Type B pancreatic cell (in vitro differentiated cells): ENCODE measurements at regions not wholly inside any gene's neighbourhood (a gene's known extent, or its start where the extent isn't known, plus 50 kb on each side); places are given as distances from the start of the nearest gene placed in this dataset.

ENCODE experiments used
- DNase-seq: peaks from one replicate; pipeline ENCODE4 v3.0.0; 2021; ENCODE audit warnings: mixed read lengths; ENCODE audit not compliant: unreplicated experiment; ENCODE audit errors: extremely low spot score
- H3K27ac Mint-ChIP-seq: 2 replicates; pipeline ENCODE4 v1.8.0; 2021; ENCODE audit warnings: mild to moderate bottlenecking, mixed read lengths
- H3K27me3 Mint-ChIP-seq: 2 replicates; pipeline ENCODE4 v1.8.0; 2021; ENCODE audit warnings: mixed read lengths
- H3K36me3 Mint-ChIP-seq: 2 replicates; pipeline ENCODE4 v1.8.0; 2021; ENCODE audit warnings: mixed read lengths
- H3K4me1 Mint-ChIP-seq: one replicate; pipeline ENCODE4 v1.8.0; 2021; ENCODE audit warnings: mixed read lengths; ENCODE audit not compliant: unreplicated experiment
- H3K4me3 Mint-ChIP-seq: 2 replicates; pipeline ENCODE4 v1.8.0; 2021; ENCODE audit warnings: mild to moderate bottlenecking, mixed read lengths
- H3K9me3 Mint-ChIP-seq: 2 replicates; pipeline ENCODE4 v1.8.0; 2021; ENCODE audit warnings: mixed read lengths
- CTCF ChIP-seq: fragments of 200-600 bp; sonication (generic); conservative IDR thresholded peaks from 2 replicates; pipeline ENCODE4 v1.5.0; 2021; ENCODE audit warnings: antibody characterized with exemption, mild to moderate bottlenecking

GRCh38 chr14:97382616-97383226, 585.5 kb downstream of the VRK1 start:
- H3K4me1 Mint-ChIP-seq = peaks cover 23% of the 10 kb centered on the region
- no peak for DNase-seq
- TF ChIP-seq CTCF = no peak
- peaks cover 19% of the 10 kb centered on the region for H3K27me3 Mint-ChIP-seq
- H3K27ac Mint-ChIP-seq = no peak overlapping the region
- no peak overlapping the region for H3K4me3 Mint-ChIP-seq
- H3K36me3 Mint-ChIP-seq = no peaks in the 10 kb centered on the region
- peaks cover 4% of the 10 kb centered on the region for H3K9me3 Mint-ChIP-seq

- peaks cover 12% of the 10 kb centered on the region for H3K4me1 Mint-ChIP-seq
- no peak for TF ChIP-seq CTCF
- no peaks in the 10 kb centered on the region for H3K36me3 Mint-ChIP-seq
- peaks cover 4% of the 10 kb centered on the region for H3K9me3 Mint-ChIP-seq
- H3K27ac Mint-ChIP-seq = no peak overlapping the region
- H3K4me3 Mint-ChIP-seq = no peak overlapping the region
- H3K27me3 Mint-ChIP-seq = peaks cover 15% of the 10 kb centered on the region
- DNase-seq = no peak
Measured at GRCh38 chr14:97385727-97386126, 588.5 kb downstream of the VRK1 start.

- Mint-ChIP-seq H3K4me1 (peaks cover 12% of the 10 kb centered on the region), H3K4me3 (peak overlapping the region; percentile 5), H3K36me3 (no peaks in the 10 kb centered on the region), H3K27ac (no peak overlapping the region), H3K9me3 (no peaks in the 10 kb centered on the region), H3K27me3 (peaks cover 12% of the 10 kb centered on the region)
- DNase-seq = no peak
- no peak for TF ChIP-seq CTCF
Measured at GRCh38 chr14:97387252-97387874, 590.2 kb downstream of the VRK1 start.

GRCh38 chr14:97388408-97388807, 591.2 kb downstream of the VRK1 start:
- no peak for TF ChIP-seq CTCF
- H3K4me1 Mint-ChIP-seq = peaks cover 12% of the 10 kb centered on the region
- DNase-seq = no peak
- H3K4me3 Mint-ChIP-seq = no peak overlapping the region
- H3K27me3 Mint-ChIP-seq = peaks cover 13% of the 10 kb centered on the region
- H3K27ac Mint-ChIP-seq = no peak overlapping the region
- H3K9me3 Mint-ChIP-seq = no peaks in the 10 kb centered on the region
- no peaks in the 10 kb centered on the region for H3K36me3 Mint-ChIP-seq

DNA sequence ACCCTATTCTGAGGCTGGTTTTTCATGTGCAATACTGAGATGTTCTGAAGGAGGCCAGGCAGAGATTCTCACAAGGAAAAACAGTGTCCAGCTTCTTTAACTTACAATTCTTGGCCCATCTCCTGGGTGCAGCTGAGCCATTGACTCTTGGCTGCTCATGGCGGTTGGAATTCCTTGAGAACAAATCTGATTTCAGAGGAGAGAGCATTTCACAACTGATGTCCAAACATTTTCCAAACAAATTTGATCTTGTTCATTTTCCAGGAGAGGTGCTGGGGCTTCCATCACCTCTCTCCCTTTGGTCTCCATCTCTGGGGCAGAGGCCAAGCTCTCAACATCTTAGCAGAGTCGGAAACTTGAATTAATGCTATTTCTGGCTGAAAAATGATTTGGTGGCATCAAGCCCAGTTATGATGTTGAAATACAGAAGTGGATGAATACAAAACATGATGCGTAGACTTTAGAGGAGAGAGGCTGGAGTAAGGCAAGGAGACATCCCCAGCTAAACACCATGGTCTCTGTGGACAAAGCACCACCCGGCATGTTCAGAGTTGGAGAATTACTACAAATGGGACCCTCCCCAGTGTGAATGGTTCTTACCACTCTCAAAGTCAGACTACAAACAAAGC, 593.0 kb downstream of the VRK1 start:
- H3K27me3 Mint-ChIP-seq = peaks cover 10% of the 10 kb centered on the region
- H3K4me3 Mint-ChIP-seq = no peak overlapping the region
- H3K27ac Mint-ChIP-seq = no peak overlapping the region
- no peaks in the 10 kb centered on the region for H3K9me3 Mint-ChIP-seq
- DNase-seq = no peak
- no peak for TF ChIP-seq CTCF
- peaks cover 12% of the 10 kb centered on the region for H3K4me1 Mint-ChIP-seq
- H3K36me3 Mint-ChIP-seq = no peaks in the 10 kb centered on the region
